WTC11 (cell line): ENCODE measurements at regions not wholly inside any gene's neighbourhood (a gene's known extent, or its start where the extent isn't known, plus 50 kb on each side); places are given as distances from the start of the nearest gene placed in this dataset.

Experiments
- ATAC-seq: fragments of 200-7000 bp; cut with Tn5 transposase; 2 replicates; pipeline ENCODE4 v1.10.0; 2021; ENCODE audit warnings: mild to moderate bottlenecking, moderate library complexity
- CTCF ChIA-PET: fragments of 300-600 bp; sonication (Branson Sonifier 250); formaldehyde crosslinking; loops from one replicate; lab custom pipeline; 2021; ENCODE audit warnings: antibody characterized with exemption; lab: Charles Lee
- POLR2A ChIA-PET: fragments of 350-600 bp; sonication (Branson Sonifier 250); formaldehyde crosslinking; loops from one replicate; lab custom pipeline; 2021; ENCODE audit warnings: antibody characterized with exemption; lab: Charles Lee
- DNase-seq: peaks from one replicate; pipeline ENCODE4 v3.0.0; 2021; ENCODE audit warnings: low spot score
- H3K27ac Mint-ChIP-seq: 2 replicates; pipeline ENCODE4 v1.8.0; 2021; ENCODE audit warnings: mixed read lengths
- H3K27me3 Mint-ChIP-seq: 2 replicates; pipeline ENCODE4 v1.8.0; 2021; ENCODE audit warnings: low read depth, mild to moderate bottlenecking, moderate library complexity, mixed read lengths
- H3K36me3 Mint-ChIP-seq: 2 replicates; pipeline ENCODE4 v1.8.0; 2021; ENCODE audit warnings: mixed read lengths
- H3K4me1 Mint-ChIP-seq: 2 replicates; pipeline ENCODE4 v1.8.0; 2022; ENCODE audit warnings: mixed read lengths
- H3K4me3 Mint-ChIP-seq: 2 replicates; pipeline ENCODE4 v1.8.0; 2021; ENCODE audit warnings: mild to moderate bottlenecking, moderate library complexity, mixed read lengths
- H3K9me3 Mint-ChIP-seq: 2 replicates; pipeline ENCODE4 v1.8.0; 2021; ENCODE audit warnings: mixed read lengths
- AR ChIP-seq: fragments of 250-450 bp; sonication (Bioruptor Pico); IDR thresholded peaks from 2 replicates; pipeline ENCODE4 v1.9.0; 2021; ENCODE audit warnings: mild to moderate bottlenecking
- ATF3 ChIP-seq: sonication (generic); formaldehyde crosslinking; conservative IDR thresholded peaks from 2 replicates; pipeline ENCODE4 v1.8.1; 2022; ENCODE audit warnings: mild to moderate bottlenecking, missing genetic modification reagents
- CTCF ChIP-seq: fragments of 200-600 bp; IDR thresholded peaks from 2 replicates; pipeline ENCODE4 v1.8.0; 2022; ENCODE audit warnings: antibody characterized with exemption
- ELF4 ChIP-seq: sonication (generic); formaldehyde crosslinking; IDR thresholded peaks from 2 replicates; pipeline ENCODE4 v1.8.1; 2022; ENCODE audit warnings: low read depth, mild to moderate bottlenecking, moderate library complexity, missing genetic modification reagents
- ESRRA ChIP-seq: sonication (generic); formaldehyde crosslinking; IDR thresholded peaks from 2 replicates; pipeline ENCODE4 v1.8.1; 2022; ENCODE audit warnings: mild to moderate bottlenecking, missing genetic modification reagents, borderline replicate concordance
- ETV6 ChIP-seq: sonication (generic); formaldehyde crosslinking; IDR thresholded peaks from 2 replicates; pipeline ENCODE4 v1.8.1; 2022; ENCODE audit warnings: mild to moderate bottlenecking, missing genetic modification reagents
- MAX ChIP-seq: sonication (generic); formaldehyde crosslinking; IDR thresholded peaks from 2 replicates; pipeline ENCODE4 v1.8.0; 2022; ENCODE audit warnings: mild to moderate bottlenecking, missing genetic modification reagents
- NFE2L1 ChIP-seq: sonication (generic); formaldehyde crosslinking; IDR thresholded peaks from 2 replicates; pipeline ENCODE4 v1.8.1; 2023; ENCODE audit warnings: missing genetic modification reagents
- NFYB ChIP-seq: sonication (generic); formaldehyde crosslinking; conservative IDR thresholded peaks from 2 replicates; pipeline ENCODE4 v1.8.0; 2022; ENCODE audit warnings: low read depth, missing genetic modification reagents
- RELA ChIP-seq: sonication (generic); formaldehyde crosslinking; IDR thresholded peaks from 2 replicates; pipeline ENCODE4 v1.8.1; 2022; ENCODE audit warnings: missing genetic modification reagents, mild to moderate bottlenecking, borderline replicate concordance
- SMAD3 ChIP-seq: sonication (generic); formaldehyde crosslinking; IDR thresholded peaks from 2 replicates; pipeline ENCODE4 v1.8.0; 2022; ENCODE audit warnings: missing genetic modification reagents, mild to moderate bottlenecking, borderline replicate concordance
- SOX15 ChIP-seq: fragments of 250-450 bp; sonication (Bioruptor Pico); IDR thresholded peaks from 2 replicates; pipeline ENCODE4 v1.9.0; 2021; ENCODE audit warnings: mild to moderate bottlenecking
- STAT6 ChIP-seq: sonication (generic); formaldehyde crosslinking; conservative IDR thresholded peaks from 2 replicates; pipeline ENCODE4 v1.8.1; 2023; ENCODE audit warnings: mild to moderate bottlenecking, low read depth, missing genetic modification reagents, moderate library complexity
- USF1 ChIP-seq: sonication (generic); formaldehyde crosslinking; IDR thresholded peaks from 2 replicates; pipeline ENCODE4 v1.8.0; 2022; ENCODE audit warnings: mild to moderate bottlenecking, missing genetic modification reagents
- ZBTB21 ChIP-seq: sonication (generic); formaldehyde crosslinking; IDR thresholded peaks from 2 replicates; pipeline ENCODE4 v1.8.1; 2023; ENCODE audit warnings: mild to moderate bottlenecking, missing genetic modification reagents, borderline replicate concordance
- ZNF263 ChIP-seq: sonication (generic); formaldehyde crosslinking; IDR thresholded peaks from 2 replicates; pipeline ENCODE4 v1.8.1; 2022; ENCODE audit warnings: low read depth, mild to moderate bottlenecking, moderate library complexity, missing genetic modification reagents
- ZNF317 ChIP-seq: sonication (generic); formaldehyde crosslinking; IDR thresholded peaks from 2 replicates; pipeline ENCODE4 v1.8.1; 2023; ENCODE audit warnings: low read depth, mild to moderate bottlenecking, moderate library complexity, missing genetic modification reagents, borderline replicate concordance
- ZNF396 ChIP-seq: fragments of 250-450 bp; sonication (Bioruptor Pico); IDR thresholded peaks from 2 replicates; pipeline ENCODE4 v1.8.0; 2021; ENCODE audit warnings: mild to moderate bottlenecking, moderate library complexity, borderline replicate concordance
- ZNF423 ChIP-seq: fragments of 250-450 bp; sonication (Bioruptor Pico); IDR thresholded peaks from 2 replicates; pipeline ENCODE4 v2.1.2; 2022; ENCODE audit warnings: mild to moderate bottlenecking, moderate library complexity
- ZNF512 ChIP-seq: sonication (generic); formaldehyde crosslinking; IDR thresholded peaks from 2 replicates; pipeline ENCODE4 v1.8.1; 2022; ENCODE audit warnings: missing genetic modification reagents, borderline replicate concordance
- ZNF671 ChIP-seq: fragments of 250-450 bp; sonication (Bioruptor Pico); IDR thresholded peaks from 2 replicates; pipeline ENCODE4 v1.8.0; 2021; ENCODE audit warnings: mild to moderate bottlenecking
- ZSCAN18 ChIP-seq: fragments of 250-450 bp; sonication (Bioruptor Pico); IDR thresholded peaks from 2 replicates; pipeline ENCODE4 v2.1.2; 2022; ENCODE audit warnings: mild to moderate bottlenecking, moderate library complexity

- TF ChIP-seq CTCF = no peak
- peak; percentile 93; the same call in 1 of the 2 replicates for TF ChIP-seq ZNF512 (CRISPR knock-in tag)
Observed at GRCh38 chr5:175796536-175797499, 74.6 kb upstream of the CPLX2 start (continued).

- ATAC-seq (peak; percentile 40), DNase-seq (peak; percentile 68)
- H3K9me3 Mint-ChIP-seq = no peaks in the 10 kb centered on the region
- ChIA-PET CTCF (interaction anchor here (1.2 to 5.2 kb wide), 16 partner anchors 8 to 282 kb away, joined by 3 to 115 read pairs (median 7); partner anchors contain the start of gene CPLX2), POLR2A (interaction anchor here (0.5 to 1.5 kb wide), 5 partner anchors 19 to 74 kb away, joined by 3 to 7 read pairs (median 3); partner anchors contain the start of gene CPLX2)
- H3K4me3 Mint-ChIP-seq = peak overlapping the region; percentile 80
- H3K4me1 Mint-ChIP-seq = peaks cover 33% of the 10 kb centered on the region
- H3K27me3 Mint-ChIP-seq = peaks cover 35% of the 10 kb centered on the region
- H3K36me3 Mint-ChIP-seq = no peaks in the 10 kb centered on the region
- peak overlapping the region; percentile 75 for H3K27ac Mint-ChIP-seq
- TF ChIP-seq ZNF263 (no peak), ZNF396 (CRISPR knock-in tag) (no peak), SMAD3 (no peak), ETV6 (CRISPR knock-in tag) (peak; percentile 64; the same call in 1 of the 2 replicates), NFE2L1 (CRISPR knock-in tag) (no peak), STAT6 (CRISPR knock-in tag) (no peak), USF1 (CRISPR knock-in tag) (peak; percentile 91), MAX (CRISPR knock-in tag) (peak; percentile 52; the same call in 1 of the 2 replicates), NFYB (CRISPR knock-in tag) (no peak), ESRRA (0 out of 2 replicates have a peak, but pooled peaks have one; percentile 49), RELA (CRISPR knock-in tag) (no peak), ZNF671 (CRISPR knock-in tag) (no peak), ELF4 (CRISPR knock-in tag) (no peak), AR (CRISPR knock-in tag) (no peak), ZBTB21 (CRISPR knock-in tag) (no peak), ZSCAN18 (no peak), ZNF423 (CRISPR knock-in tag) (no peak), ATF3 (CRISPR knock-in tag) (no peak), SOX15 (CRISPR knock-in tag) (no peak), ZNF317 (no peak)
Observed at GRCh38 chr5:175797521-175798038, 73.8 kb upstream of the CPLX2 start.
